ENCODE measurements at regions not wholly inside any gene's neighbourhood (a gene's known extent, or its start where the extent isn't known, plus 50 kb on each side); places are given as distances from the start of the nearest gene placed in this dataset.
"Not testable (repeated sequence)": the region's sequence is repeated elsewhere in the genome, so short reads cannot be mapped to it uniquely, and the experiment has no call there.

- Histone ChIP-seq H3K9me3 (ENCODE audit: control insufficient read depth, low read length) (no peaks in the 10 kb centered on the region), H3K27me3 (replicated peaks; ENCODE audit: control insufficient read depth, insufficient read depth, low read length) (no peaks in the 10 kb centered on the region), H3K4me3 (ENCODE audit: low read length) (no peak overlapping the region), H3K9ac (ENCODE audit: low read length) (no peak overlapping the region), H3K4me1 (ENCODE audit: control insufficient read depth, insufficient read depth, low read length) (peaks cover 16% of the 10 kb centered on the region), H3K36me3 (ENCODE audit: control insufficient read depth, insufficient read depth, low read length, severe bottlenecking) (no peaks in the 10 kb centered on the region)
- DNase-seq (ENCODE audit: low read depth): no peak
These were observed 161.0 kb downstream of the GJA1 start for GRCh38 chr6:121596441-121596840.

- H3K9me3 ChIP-seq (ENCODE audit: control insufficient read depth, low read length): no peaks in the 10 kb centered on the region
- H3K4me1 ChIP-seq (ENCODE audit: control insufficient read depth, insufficient read depth, low read length): peaks cover 16% of the 10 kb centered on the region
- no peaks in the 10 kb centered on the region for H3K27me3 ChIP-seq (replicated peaks; ENCODE audit: control insufficient read depth, insufficient read depth, low read length)
- H3K36me3 ChIP-seq (ENCODE audit: control insufficient read depth, insufficient read depth, low read length, severe bottlenecking): no peaks in the 10 kb centered on the region
- peak; percentile 62 for DNase-seq (ENCODE audit: low read depth)
- H3K4me3 ChIP-seq (ENCODE audit: low read length): no peak overlapping the region
- no peak overlapping the region for H3K9ac ChIP-seq (ENCODE audit: low read length)
These were observed 162.2 kb downstream of the GJA1 start for GRCh38 chr6:121597654-121598053.

GRCh38 chr6:121599331-121599730, 163.9 kb downstream of the GJA1 start:
- not testable (repeated sequence) for H3K9ac ChIP-seq (ENCODE audit: low read length); DNase-seq (ENCODE audit: low read depth); H3K4me3 ChIP-seq (ENCODE audit: low read length); H3K27me3 ChIP-seq (replicated peaks; ENCODE audit: control insufficient read depth, insufficient read depth, low read length); H3K4me1 ChIP-seq (ENCODE audit: control insufficient read depth, insufficient read depth, low read length); H3K9me3 ChIP-seq (ENCODE audit: control insufficient read depth, low read length); H3K36me3 ChIP-seq (ENCODE audit: control insufficient read depth, insufficient read depth, low read length, severe bottlenecking)

- Histone ChIP-seq H3K9ac (ENCODE audit: low read length) (no peak overlapping the region), H3K27me3 (replicated peaks; ENCODE audit: control insufficient read depth, insufficient read depth, low read length) (no peaks in the 10 kb centered on the region), H3K36me3 (ENCODE audit: control insufficient read depth, insufficient read depth, low read length, severe bottlenecking) (no peaks in the 10 kb centered on the region), H3K4me1 (ENCODE audit: control insufficient read depth, insufficient read depth, low read length) (no peaks in the 10 kb centered on the region), H3K9me3 (ENCODE audit: control insufficient read depth, low read length) (no peaks in the 10 kb centered on the region), H3K4me3 (ENCODE audit: low read length) (no peak overlapping the region)
- DNase-seq (ENCODE audit: low read depth): no peak
These were observed 165.1 kb downstream of the GJA1 start for GRCh38 chr6:121600389-121601168.

GRCh38 chr6:121603486-121603885, 168.0 kb downstream of the GJA1 start:
- Histone ChIP-seq H3K9ac (ENCODE audit: low read length) (no peak overlapping the region), H3K9me3 (ENCODE audit: control insufficient read depth, low read length) (no peaks in the 10 kb centered on the region), H3K4me3 (ENCODE audit: low read length) (no peak overlapping the region), H3K36me3 (ENCODE audit: control insufficient read depth, insufficient read depth, low read length, severe bottlenecking) (no peaks in the 10 kb centered on the region), H3K27me3 (replicated peaks; ENCODE audit: control insufficient read depth, insufficient read depth, low read length) (no peaks in the 10 kb centered on the region), H3K4me1 (ENCODE audit: control insufficient read depth, insufficient read depth, low read length) (peaks cover 7% of the 10 kb centered on the region)
- no peak for DNase-seq (ENCODE audit: low read depth)

- Histone ChIP-seq H3K36me3 (ENCODE audit: control insufficient read depth, insufficient read depth, low read length, severe bottlenecking) (no peaks in the 10 kb centered on the region), H3K4me1 (ENCODE audit: control insufficient read depth, insufficient read depth, low read length) (peaks cover 7% of the 10 kb centered on the region), H3K4me3 (ENCODE audit: low read length) (no peak overlapping the region), H3K9ac (ENCODE audit: low read length) (no peak overlapping the region), H3K27me3 (replicated peaks; ENCODE audit: control insufficient read depth, insufficient read depth, low read length) (no peaks in the 10 kb centered on the region), H3K9me3 (ENCODE audit: control insufficient read depth, low read length) (no peaks in the 10 kb centered on the region)
- DNase-seq (ENCODE audit: low read depth): no peak
These were observed 172.3 kb downstream of the GJA1 start for GRCh38 chr6:121607721-121608120.

GRCh38 chr6:121608270-121608669, 172.8 kb downstream of the GJA1 start:
- peak; percentile 41 for DNase-seq (ENCODE audit: low read depth)
- Histone ChIP-seq H3K36me3 (ENCODE audit: control insufficient read depth, insufficient read depth, low read length, severe bottlenecking) (no peaks in the 10 kb centered on the region), H3K4me1 (ENCODE audit: control insufficient read depth, insufficient read depth, low read length) (peaks cover 7% of the 10 kb centered on the region), H3K4me3 (ENCODE audit: low read length) (no peak overlapping the region), H3K9me3 (ENCODE audit: control insufficient read depth, low read length) (no peaks in the 10 kb centered on the region), H3K27me3 (replicated peaks; ENCODE audit: control insufficient read depth, insufficient read depth, low read length) (no peaks in the 10 kb centered on the region), H3K9ac (ENCODE audit: low read length) (no peak overlapping the region)

- H3K9me3 ChIP-seq (ENCODE audit: control insufficient read depth, low read length): no peaks in the 10 kb centered on the region
- peaks cover 8% of the 10 kb centered on the region for H3K4me1 ChIP-seq (ENCODE audit: control insufficient read depth, insufficient read depth, low read length)
- no peak overlapping the region for H3K9ac ChIP-seq (ENCODE audit: low read length)
- DNase-seq (ENCODE audit: low read depth): no peak
- H3K4me3 ChIP-seq (ENCODE audit: low read length): no peak overlapping the region
- no peaks in the 10 kb centered on the region for H3K36me3 ChIP-seq (ENCODE audit: control insufficient read depth, insufficient read depth, low read length, severe bottlenecking)
- H3K27me3 ChIP-seq (replicated peaks; ENCODE audit: control insufficient read depth, insufficient read depth, low read length): no peaks in the 10 kb centered on the region
These were observed 173.8 kb downstream of the GJA1 start for GRCh38 chr6:121609281-121609680.

GRCh38 chr6:121612927-121613326, 177.5 kb downstream of the GJA1 start:
- Histone ChIP-seq H3K4me1 (ENCODE audit: control insufficient read depth, insufficient read depth, low read length) (peaks cover 8% of the 10 kb centered on the region), H3K36me3 (ENCODE audit: control insufficient read depth, insufficient read depth, low read length, severe bottlenecking) (no peaks in the 10 kb centered on the region), H3K27me3 (replicated peaks; ENCODE audit: control insufficient read depth, insufficient read depth, low read length) (no peaks in the 10 kb centered on the region), H3K9me3 (ENCODE audit: control insufficient read depth, low read length) (no peaks in the 10 kb centered on the region), H3K4me3 (ENCODE audit: low read length) (no peak overlapping the region), H3K9ac (ENCODE audit: low read length) (no peak overlapping the region)
- peak; percentile 59 for DNase-seq (ENCODE audit: low read depth)

GRCh38 chr6:121614115-121614514, 178.7 kb downstream of the GJA1 start:
- peak; percentile 70 for DNase-seq (ENCODE audit: low read depth)
- no peaks in the 10 kb centered on the region for H3K9me3 ChIP-seq (ENCODE audit: control insufficient read depth, low read length)
- peaks cover 4% of the 10 kb centered on the region for H3K4me1 ChIP-seq (ENCODE audit: control insufficient read depth, insufficient read depth, low read length)
- H3K9ac ChIP-seq (ENCODE audit: low read length): no peak overlapping the region
- H3K4me3 ChIP-seq (ENCODE audit: low read length): no peak overlapping the region
- H3K36me3 ChIP-seq (ENCODE audit: control insufficient read depth, insufficient read depth, low read length, severe bottlenecking): no peaks in the 10 kb centered on the region
- H3K27me3 ChIP-seq (replicated peaks; ENCODE audit: control insufficient read depth, insufficient read depth, low read length): no peaks in the 10 kb centered on the region

GRCh38 chr6:121615493-121615892, 180.0 kb downstream of the GJA1 start:
- Histone ChIP-seq H3K4me1 (ENCODE audit: control insufficient read depth, insufficient read depth, low read length) (peaks cover 4% of the 10 kb centered on the region), H3K36me3 (ENCODE audit: control insufficient read depth, insufficient read depth, low read length, severe bottlenecking) (no peaks in the 10 kb centered on the region), H3K9ac (ENCODE audit: low read length) (no peak overlapping the region), H3K27me3 (replicated peaks; ENCODE audit: control insufficient read depth, insufficient read depth, low read length) (no peaks in the 10 kb centered on the region), H3K9me3 (ENCODE audit: control insufficient read depth, low read length) (no peaks in the 10 kb centered on the region), H3K4me3 (ENCODE audit: low read length) (no peak overlapping the region)
- no peak for DNase-seq (ENCODE audit: low read depth)

- no peaks in the 10 kb centered on the region for H3K27me3 ChIP-seq (replicated peaks; ENCODE audit: control insufficient read depth, insufficient read depth, low read length)
- no peak for DNase-seq (ENCODE audit: low read depth)
- H3K4me1 ChIP-seq (ENCODE audit: control insufficient read depth, insufficient read depth, low read length): peaks cover 4% of the 10 kb centered on the region
- no peak overlapping the region for H3K9ac ChIP-seq (ENCODE audit: low read length)
- no peaks in the 10 kb centered on the region for H3K36me3 ChIP-seq (ENCODE audit: control insufficient read depth, insufficient read depth, low read length, severe bottlenecking)
- H3K9me3 ChIP-seq (ENCODE audit: control insufficient read depth, low read length): no peaks in the 10 kb centered on the region
- H3K4me3 ChIP-seq (ENCODE audit: low read length): no peak overlapping the region
These were observed 181.0 kb downstream of the GJA1 start for GRCh38 chr6:121616406-121616805.
